DND-41 (cell line): ENCODE measurements at regions not wholly inside any gene's neighbourhood (a gene's known extent, or its start where the extent isn't known, plus 50 kb on each side); places are given as distances from the start of the nearest gene placed in this dataset.

ENCODE experiments used
- CTCF ChIP-seq: IDR thresholded peaks from 2 replicates; pipeline ENCODE4 v1.5.1; 2012; ENCODE audit warnings: borderline replicate concordance, low read length, moderate library complexity, mild to moderate bottlenecking; ENCODE audit not compliant: poor library complexity, severe bottlenecking; ENCODE audit errors: extremely low read depth
- EZH2 ChIP-seq: IDR thresholded peaks from 3 replicates; pipeline ENCODE4 v1.6.1; 2012; ENCODE audit warnings: borderline replicate concordance, low read depth, mild to moderate bottlenecking, moderate library complexity, low read length, inconsistent platforms; ENCODE audit not compliant: severe bottlenecking

DNA sequence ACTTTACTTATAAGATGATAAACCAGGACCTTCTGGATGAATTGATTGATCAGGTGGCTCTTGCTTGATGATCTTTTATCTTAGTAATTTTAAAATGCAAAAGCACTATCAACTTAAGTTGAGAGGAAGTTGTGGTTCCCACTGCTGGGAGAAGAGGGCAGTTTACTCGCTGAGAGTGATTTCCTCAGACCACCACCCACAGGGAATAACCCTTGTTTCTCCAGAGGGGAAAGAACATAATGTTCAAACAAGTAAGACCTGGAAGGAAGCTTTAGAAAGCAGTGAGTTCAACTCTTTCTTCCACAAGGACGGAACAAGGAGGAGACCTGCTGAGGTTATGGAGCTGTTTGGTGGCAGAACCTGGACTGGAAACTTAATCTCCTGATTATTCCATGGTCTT lies 138.7 kb downstream of the FAM204A start:
- TF ChIP-seq CTCF = no peak
- no peak for TF ChIP-seq EZH2
